ENCODE measurements at regions not wholly inside any gene's neighbourhood (a gene's known extent, or its start where the extent isn't known, plus 50 kb on each side); places are given as distances from the start of the nearest gene placed in this dataset.

DNA sequence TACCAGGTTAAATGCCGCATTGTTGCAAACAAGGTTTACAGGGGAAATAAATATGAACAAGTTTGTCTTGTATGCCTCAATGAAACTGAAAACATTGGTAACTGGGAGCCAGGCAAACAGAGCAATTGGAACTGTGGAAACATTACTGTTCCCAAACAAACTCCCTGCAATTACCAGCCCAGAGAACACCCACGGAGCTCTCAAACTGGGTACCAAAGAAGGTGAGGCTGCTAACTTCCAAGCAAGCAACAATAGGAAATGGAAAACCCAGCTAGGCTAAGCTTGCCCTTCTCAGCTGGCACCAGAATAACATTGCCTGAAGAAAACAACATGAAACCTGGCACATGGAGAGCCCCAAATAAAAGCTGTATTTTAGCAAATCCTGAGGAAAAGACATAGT, 218.9 kb upstream of the THRB start:
- TF ChIP-seq ZNF239 (tag by site-specific recombination; IDR thresholded peaks at IDR 0.05) = no peak
- TF ChIP-seq, protein P1, sequence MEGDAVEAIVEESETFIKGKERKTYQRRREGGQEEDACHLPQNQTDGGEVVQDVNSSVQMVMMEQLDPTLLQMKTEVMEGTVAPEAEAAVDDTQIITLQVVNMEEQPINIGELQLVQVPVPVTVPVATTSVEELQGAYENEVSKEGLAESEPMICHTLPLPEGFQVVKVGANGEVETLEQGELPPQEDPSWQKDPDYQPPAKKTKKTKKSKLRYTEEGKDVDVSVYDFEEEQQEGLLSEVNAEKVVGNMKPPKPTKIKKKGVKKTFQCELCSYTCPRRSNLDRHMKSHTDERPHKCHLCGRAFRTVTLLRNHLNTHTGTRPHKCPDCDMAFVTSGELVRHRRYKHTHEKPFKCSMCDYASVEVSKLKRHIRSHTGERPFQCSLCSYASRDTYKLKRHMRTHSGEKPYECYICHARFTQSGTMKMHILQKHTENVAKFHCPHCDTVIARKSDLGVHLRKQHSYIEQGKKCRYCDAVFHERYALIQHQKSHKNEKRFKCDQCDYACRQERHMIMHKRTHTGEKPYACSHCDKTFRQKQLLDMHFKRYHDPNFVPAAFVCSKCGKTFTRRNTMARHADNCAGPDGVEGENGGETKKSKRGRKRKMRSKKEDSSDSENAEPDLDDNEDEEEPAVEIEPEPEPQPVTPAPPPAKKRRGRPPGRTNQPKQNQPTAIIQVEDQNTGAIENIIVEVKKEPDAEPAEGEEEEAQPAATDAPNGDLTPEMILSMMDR (tag by site-specific recombination; IDR thresholded peaks at IDR 0.05) = no peak
- TF ChIP-seq YY1 (tag by site-specific recombination; IDR thresholded peaks at IDR 0.05) = no peak
- no peak for TF ChIP-seq ZBTB1 (tag by site-specific recombination; IDR thresholded peaks at IDR 0.05)
- no peak for TF ChIP-seq ZNF561 (tag by site-specific recombination; IDR thresholded peaks at IDR 0.05; ENCODE audit: borderline replicate concordance)
- TF ChIP-seq ZNF555 (tag by site-specific recombination; conservative IDR thresholded peaks at IDR 0.05) = no peak
- TF ChIP-seq ZNF274 (IDR thresholded peaks at IDR 0.05; ENCODE audit: low read length) = no peak
- TF ChIP-seq ZNF274 (tag by site-specific recombination; IDR thresholded peaks at IDR 0.05; ENCODE audit: borderline replicate concordance) = no peak
- no peak for TF ChIP-seq ZNF629 (tag by site-specific recombination; IDR thresholded peaks at IDR 0.05)

Data from HEK293 (cell line).